ENCODE measurements at regions not wholly inside any gene's neighbourhood (a gene's known extent, or its start where the extent isn't known, plus 50 kb on each side); places are given as distances from the start of the nearest gene placed in this dataset.

GRCh38 chr12:126095748-126096510 lies 1030.7 kb downstream of the AACS start:
- H3K9me3 Mint-ChIP-seq, result peaks cover 55% of the 10 kb centered on the region
- no peak overlapping the region for H3K27ac Mint-ChIP-seq
- H3K27me3 Mint-ChIP-seq (ENCODE audit: insufficient read depth), result no peaks in the 10 kb centered on the region
- H3K36me3 Mint-ChIP-seq (ENCODE audit: low read depth), result peaks cover 4% of the 10 kb centered on the region; the same call in 1 of the 2 replicates
- H3K4me1 Mint-ChIP-seq (ENCODE audit: low read depth), result no peaks in the 10 kb centered on the region
- no peak overlapping the region for H3K4me3 Mint-ChIP-seq
- no peak for DNase-seq
- TF ChIP-seq CTCF (IDR thresholded peaks at IDR 0.05), result no peak

GRCh38 chr12:126106706-126107105 lies 1041.5 kb downstream of the AACS start:
- H3K36me3 Mint-ChIP-seq (ENCODE audit: low read depth), result 0 out of 2 replicates have a peak, but pooled peaks cover 4% of the 10 kb centered on the region
- no peak for DNase-seq
- H3K9me3 Mint-ChIP-seq, result peaks cover 39% of the 10 kb centered on the region
- TF ChIP-seq CTCF (IDR thresholded peaks at IDR 0.05), result no peak
- H3K4me1 Mint-ChIP-seq (ENCODE audit: low read depth), result no peaks in the 10 kb centered on the region
- H3K4me3 Mint-ChIP-seq, result no peak overlapping the region
- no peak overlapping the region for H3K27ac Mint-ChIP-seq
- no peaks in the 10 kb centered on the region for H3K27me3 Mint-ChIP-seq (ENCODE audit: insufficient read depth)

DNA sequence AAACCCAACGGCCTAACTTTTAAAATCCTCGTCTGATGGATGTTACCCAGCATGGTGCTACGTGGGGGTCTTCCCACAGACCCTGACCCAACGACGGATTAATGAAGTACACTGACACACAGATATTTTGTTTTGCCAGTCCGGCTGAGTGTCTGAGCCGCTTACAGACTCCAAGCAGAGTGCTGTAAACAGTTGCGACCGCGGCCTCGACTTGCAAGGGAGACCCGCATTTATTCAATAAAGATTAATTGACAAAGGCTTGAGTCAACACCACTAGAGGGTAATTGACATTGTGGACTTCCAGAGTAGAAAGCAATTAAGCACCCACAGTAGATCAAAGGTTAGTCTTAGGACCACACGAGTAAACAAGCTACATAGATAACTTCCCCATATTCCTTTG lies 1042.4 kb downstream of the AACS start:
- 0 out of 2 replicates have a peak, but pooled peaks cover 4% of the 10 kb centered on the region for H3K36me3 Mint-ChIP-seq (ENCODE audit: low read depth)

DNA sequence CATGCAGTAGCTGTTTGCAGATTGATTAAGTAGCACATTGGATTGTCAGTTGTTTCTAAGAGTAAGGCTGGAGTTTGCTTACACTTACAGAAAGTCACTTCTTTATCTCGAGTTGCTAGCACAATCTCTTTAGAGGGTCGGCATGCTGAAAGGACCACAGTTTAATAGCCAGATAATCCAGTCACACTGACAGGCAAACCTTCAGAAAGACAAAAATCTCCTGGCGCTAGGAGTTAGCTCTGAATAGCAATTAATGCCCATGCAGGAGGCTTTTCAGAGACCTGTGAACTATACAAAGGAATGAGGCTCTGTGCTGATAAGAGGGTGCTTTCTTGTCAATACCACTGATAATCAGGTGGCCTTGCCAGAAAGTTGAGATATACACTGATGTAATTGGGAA lies 1043.0 kb downstream of the AACS start:
- Mint-ChIP-seq H3K4me3 (no peak overlapping the region), H3K27ac (no peak overlapping the region), H3K36me3 (ENCODE audit: low read depth) (0 out of 2 replicates have a peak, but pooled peaks cover 4% of the 10 kb centered on the region), H3K27me3 (ENCODE audit: insufficient read depth) (no peaks in the 10 kb centered on the region), H3K4me1 (ENCODE audit: low read depth) (no peaks in the 10 kb centered on the region), H3K9me3 (peaks cover 37% of the 10 kb centered on the region)
- no peak for TF ChIP-seq CTCF (IDR thresholded peaks at IDR 0.05)
- DNase-seq, result no peak

More for the DNA sequence above, 1042.4 kb downstream of the AACS start:
- no peak for TF ChIP-seq CTCF (IDR thresholded peaks at IDR 0.05)
- Mint-ChIP-seq H3K4me1 (ENCODE audit: low read depth) (no peaks in the 10 kb centered on the region), H3K27me3 (ENCODE audit: insufficient read depth) (no peaks in the 10 kb centered on the region), H3K4me3 (no peak overlapping the region), H3K9me3 (peaks cover 37% of the 10 kb centered on the region), H3K27ac (no peak overlapping the region)
- no peak for DNase-seq

GRCh38 chr12:126112141-126112540 lies 1046.9 kb downstream of the AACS start:
- no peak for TF ChIP-seq CTCF (IDR thresholded peaks at IDR 0.05)
- Mint-ChIP-seq H3K27me3 (ENCODE audit: insufficient read depth) (no peaks in the 10 kb centered on the region; the same call in 1 of the 2 replicates), H3K9me3 (peaks cover 46% of the 10 kb centered on the region), H3K4me3 (no peak overlapping the region), H3K27ac (no peak overlapping the region), H3K36me3 (ENCODE audit: low read depth) (no peaks in the 10 kb centered on the region), H3K4me1 (ENCODE audit: low read depth) (no peaks in the 10 kb centered on the region)
- DNase-seq, result no peak
